ENCODE measurements at regions not wholly inside any gene's neighbourhood (a gene's known extent, or its start where the extent isn't known, plus 50 kb on each side); places are given as distances from the start of the nearest gene placed in this dataset.

DNA sequence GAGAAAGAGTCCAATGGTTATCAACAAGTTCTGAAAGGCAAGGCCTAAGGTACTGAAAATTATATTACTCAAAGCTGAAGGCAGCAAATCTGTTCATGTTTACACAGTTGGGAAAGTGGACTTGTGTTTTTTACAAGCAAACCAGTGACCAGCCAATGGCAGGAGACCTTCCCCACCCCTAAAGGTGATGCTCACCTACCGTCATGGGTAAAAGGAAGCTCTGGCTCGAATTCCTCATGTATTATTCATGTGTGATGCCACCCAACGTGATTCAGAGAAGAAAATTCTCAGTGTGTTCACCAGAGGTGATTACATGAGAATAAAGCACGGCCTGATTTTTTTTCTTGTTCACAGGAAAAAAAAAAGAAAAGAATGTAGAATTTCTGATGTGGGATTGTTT lies 1161.2 kb upstream of the SEL1L start:
- DNase-seq (ENCODE audit: low read depth in 2 of 2): no peak

DNA sequence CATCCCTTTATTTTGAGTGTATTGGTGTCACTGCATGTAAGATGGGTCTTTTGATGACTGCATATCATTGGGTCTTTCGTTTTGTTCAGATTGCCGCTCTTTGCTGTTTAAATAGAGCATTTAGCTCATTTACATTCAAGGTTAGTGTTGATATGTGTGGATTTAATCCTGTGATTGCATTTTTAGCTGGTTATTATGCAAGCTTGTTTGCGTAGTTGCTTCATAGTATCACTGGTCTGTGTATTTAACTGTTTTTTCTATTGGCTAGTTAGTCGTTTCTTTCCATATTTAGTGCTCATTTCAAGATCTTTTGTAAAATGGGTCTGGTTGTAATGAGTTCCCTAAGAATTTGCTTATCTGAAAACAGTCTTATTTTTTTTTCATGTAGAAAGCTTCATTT lies 1170.6 kb upstream of the SEL1L start:
- no peak for DNase-seq (ENCODE audit: low read depth in 2 of 2)

DNA sequence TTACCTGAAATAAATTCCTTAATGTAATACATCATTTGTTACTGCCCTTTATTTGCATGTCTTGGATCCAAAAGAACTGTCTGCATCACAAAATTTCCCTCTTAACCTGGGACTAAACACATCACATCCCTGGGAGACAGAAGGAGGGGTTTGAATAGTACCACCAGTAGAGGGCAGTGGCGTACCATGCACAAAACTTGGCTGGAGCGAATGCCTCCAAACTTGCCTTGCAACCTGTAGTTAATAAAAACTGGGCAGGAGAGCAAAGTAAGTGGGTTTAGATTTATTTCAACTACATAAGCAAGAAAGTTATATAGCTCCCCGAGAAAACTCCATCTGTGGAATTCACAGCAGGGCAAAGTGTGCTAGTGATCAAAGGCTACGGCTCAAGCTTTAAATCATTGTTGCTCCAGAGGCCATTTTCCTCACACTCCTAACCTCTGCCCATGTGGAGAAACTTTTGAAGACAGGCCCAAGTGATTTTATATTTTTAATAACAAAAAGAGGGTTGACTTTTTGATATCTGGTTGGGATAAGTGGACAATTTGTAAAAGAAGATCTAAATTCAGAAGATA lies 1176.7 kb upstream of the SEL1L start:
- peak; percentile 3 to 27 for DNase-seq (ENCODE audit: low read depth in 2 of 2)

DNA sequence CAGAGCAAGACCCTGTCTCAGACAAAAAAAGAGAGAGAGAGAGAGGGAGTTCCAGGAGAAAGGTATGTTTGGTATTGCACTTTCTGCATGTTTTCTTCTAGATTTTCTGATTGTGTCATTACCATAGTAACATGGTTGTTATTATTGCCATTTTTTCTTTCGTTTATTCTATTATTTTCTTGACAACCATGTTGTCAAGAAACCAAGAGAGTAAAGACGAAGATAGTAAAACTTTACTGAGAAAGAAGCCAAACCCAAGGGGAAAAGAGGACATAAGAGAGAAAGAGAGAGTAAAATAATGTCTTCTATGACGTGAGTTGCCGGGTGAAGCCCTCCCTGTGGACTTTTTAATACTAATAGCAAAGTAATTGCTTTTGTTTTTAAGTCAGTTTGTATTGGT lies 1186.0 kb upstream of the SEL1L start:
- DNase-seq (ENCODE audit: low read depth in 2 of 2): no peak

DNA sequence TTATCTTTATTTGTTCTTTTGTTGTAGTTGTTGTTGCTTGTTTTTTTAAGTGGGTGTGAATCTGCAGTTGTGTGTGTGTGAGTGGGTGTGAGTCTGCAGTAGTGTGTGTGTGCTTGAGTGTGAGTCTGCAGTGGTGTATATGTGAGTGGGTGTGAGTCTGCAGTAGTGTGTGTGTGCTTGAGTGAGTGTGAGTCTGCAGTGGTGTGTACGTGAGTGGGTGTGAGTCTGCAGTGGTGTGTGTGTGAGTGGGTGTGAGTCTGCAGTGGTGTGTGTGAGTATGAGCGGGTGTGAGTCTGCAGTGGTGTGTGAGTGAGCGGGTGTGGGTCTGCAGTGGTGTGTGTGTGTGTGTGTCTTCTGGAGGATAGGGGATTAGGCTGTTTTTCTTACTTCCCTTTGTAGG lies 1186.8 kb upstream of the SEL1L start:
- DNase-seq (ENCODE audit: low read depth in 2 of 2): no peak

DNA sequence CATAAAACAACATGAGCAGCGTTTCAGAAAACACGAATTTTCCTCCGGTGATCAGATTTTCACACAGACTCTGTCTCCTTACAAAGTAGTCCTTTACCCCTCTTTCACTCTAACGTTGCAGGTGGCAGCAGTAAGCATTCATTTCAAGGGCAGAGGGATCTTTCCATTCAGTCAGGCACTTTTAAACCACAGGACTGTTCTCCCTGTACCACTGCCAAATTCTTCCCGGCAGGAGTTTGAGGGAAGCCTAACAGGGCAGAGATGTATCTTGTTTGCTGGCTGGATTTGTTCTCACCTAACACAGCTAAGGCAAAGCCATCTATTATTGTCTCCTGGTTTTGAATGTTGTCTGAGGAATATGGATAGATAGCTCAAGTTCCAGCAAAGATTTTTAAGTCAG lies 1187.3 kb upstream of the SEL1L start:
- DNase-seq (ENCODE audit: low read depth in 2 of 2): no peak

DNA sequence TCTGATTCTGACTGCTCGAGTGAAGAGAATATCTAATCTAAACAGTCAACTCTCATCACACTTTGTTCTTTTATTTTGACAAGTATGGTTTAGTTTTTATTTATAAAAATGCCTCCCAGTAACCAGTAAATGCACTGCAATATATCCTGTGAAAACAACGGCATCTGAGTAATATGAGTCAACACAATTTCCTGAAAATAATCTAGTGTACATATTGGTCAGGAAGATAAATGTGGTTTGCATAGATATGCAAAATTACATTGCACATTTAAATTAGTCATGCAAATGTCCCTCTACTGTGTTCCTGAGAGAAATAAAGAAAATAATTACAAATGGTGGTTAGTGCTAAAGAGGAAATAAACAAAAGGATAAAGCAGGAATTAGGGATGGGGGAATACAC lies 1190.7 kb upstream of the SEL1L start:
- no peak for DNase-seq (ENCODE audit: low read depth in 2 of 2)

DNA sequence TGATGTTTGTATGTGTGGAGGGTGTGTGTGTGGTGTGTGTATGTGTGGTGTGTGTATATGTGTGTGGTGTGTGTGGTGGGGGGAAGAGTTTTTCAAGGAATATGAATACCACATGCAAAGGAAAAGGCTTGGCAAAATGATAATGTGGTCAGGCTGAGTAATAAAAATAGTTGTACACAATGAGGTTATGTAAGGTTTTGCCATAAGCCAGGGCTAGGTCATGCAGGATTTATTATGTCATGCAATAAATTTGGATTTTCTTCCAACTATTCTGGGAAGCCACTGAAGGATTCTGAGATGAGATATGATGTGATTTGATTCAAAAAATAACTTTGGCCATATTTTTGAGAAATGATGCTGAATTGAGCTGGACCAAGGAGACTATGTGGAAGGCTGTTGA lies 1191.6 kb upstream of the SEL1L start:
- no peak for DNase-seq (ENCODE audit: low read depth in 2 of 2)

DNA sequence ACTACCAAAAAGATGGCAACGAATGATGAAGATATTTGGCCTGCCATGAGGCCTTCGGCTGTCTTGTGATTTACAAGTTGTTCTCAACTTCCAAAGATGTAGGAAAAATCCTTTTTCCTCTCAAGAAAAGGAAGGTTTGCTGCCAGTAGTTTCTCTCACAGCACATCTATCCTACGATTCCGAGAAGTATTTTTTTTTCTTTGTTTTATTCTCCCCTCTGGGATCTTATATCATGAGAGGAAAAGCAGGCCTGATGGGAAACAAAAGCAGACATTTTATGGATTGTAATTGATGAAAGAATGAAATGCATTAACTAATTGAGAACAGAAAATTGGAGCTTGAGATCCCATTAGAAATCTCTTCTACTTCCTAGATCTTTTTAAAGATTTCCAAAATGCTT lies 1197.9 kb upstream of the SEL1L start:
- DNase-seq (ENCODE audit: low read depth in 2 of 2): no peak

DNA sequence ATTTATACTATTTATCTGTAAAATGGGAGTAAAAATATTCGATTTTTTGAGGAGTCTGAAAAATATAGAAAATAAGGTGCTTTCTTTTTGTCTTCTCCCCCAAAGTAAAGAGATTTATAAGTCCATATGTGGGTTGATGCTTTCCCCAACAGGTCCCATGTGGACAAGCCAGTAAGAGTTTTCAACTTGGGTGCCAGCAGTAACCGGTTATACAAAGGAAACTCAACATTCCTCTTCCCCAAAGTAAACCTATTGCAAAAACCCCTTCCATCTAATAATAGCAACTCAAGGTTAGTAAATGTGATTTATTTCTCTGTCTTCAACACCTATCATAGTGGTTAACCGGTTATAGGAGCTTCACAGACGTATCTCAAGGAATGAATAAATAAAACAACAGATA lies 1206.9 kb upstream of the SEL1L start:
- no peak for DNase-seq (ENCODE audit: low read depth in 2 of 2)

DNA sequence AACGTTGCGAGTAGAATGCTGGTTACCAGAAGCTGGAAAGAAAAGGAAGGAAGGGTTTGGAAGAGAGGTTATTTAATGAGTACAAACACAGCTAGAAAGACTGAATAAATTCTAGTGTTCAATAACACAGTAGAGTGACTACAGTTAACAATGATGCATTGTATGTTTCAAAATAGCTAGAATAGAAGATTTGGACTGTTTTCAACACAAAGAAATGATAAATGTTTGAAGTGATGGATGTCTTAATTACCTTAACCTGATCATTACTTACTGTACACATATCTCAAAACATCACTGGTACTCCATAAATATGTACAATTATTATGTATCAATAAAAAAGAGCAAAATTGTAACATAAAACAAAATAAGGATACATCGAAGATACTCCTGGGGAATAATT lies 1221.8 kb upstream of the SEL1L start:
- no peak for DNase-seq (ENCODE audit: low read depth in 2 of 2)

DNA sequence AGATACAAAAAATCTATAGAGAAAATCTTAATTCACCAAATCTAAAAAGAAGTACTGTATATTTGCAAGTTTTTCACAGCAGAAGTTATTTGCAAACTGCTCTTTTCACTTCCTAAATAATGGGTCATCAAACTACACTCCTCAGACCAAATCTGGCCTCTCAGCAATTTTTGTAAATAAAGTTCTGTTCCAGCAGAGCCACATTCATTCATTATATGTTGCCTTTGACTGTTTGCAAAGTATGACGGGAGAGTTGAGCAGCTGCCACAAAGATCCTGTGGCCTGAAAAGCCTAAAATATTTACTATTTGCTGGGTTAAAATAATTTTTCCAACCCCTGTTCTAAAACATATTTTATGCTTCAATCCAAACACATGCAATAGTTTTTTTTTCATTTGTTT lies 1222.3 kb upstream of the SEL1L start:
- DNase-seq (ENCODE audit: low read depth in 2 of 2): no peak

DNA sequence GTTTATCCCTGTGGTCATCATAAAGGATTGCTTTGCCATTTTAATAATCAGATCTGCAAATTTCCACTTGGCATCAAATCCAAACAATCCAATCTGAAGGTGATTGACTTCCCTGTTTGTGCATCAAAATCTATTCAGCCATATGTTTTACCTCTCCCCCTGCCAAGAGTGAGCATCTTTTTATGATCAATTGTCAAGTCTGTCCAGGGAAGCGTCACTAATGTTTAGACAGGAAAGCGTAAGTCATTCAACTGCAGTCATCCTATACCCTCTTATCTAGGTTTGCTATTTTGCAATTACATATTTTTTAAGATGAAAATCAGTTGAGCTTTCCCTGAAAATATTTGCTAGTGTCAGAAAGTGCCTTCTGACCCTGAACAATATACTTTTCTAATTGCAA lies 1224.1 kb upstream of the SEL1L start:
- no peak for DNase-seq (ENCODE audit: low read depth in 2 of 2)

DNA sequence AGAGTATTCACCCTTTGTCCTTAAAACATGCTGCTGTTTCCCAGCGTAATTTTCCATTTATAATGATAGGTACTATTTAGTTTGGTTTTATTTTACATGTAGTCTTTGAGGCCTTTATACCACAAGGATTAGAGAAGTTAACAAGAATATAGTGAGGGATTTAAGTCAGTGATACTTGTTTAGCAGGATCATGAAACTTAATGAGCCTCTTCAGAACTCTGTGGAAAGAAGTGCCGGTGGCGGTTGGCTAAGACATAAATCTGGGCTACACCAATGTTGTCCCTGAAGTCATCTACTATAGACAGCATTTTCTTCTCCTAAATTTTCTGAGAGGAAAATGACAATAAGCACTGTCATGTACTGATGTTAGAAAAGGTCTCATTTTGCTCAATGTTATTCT lies 1226.0 kb upstream of the SEL1L start:
- no peak for DNase-seq (ENCODE audit: low read depth in 2 of 2)

DNA sequence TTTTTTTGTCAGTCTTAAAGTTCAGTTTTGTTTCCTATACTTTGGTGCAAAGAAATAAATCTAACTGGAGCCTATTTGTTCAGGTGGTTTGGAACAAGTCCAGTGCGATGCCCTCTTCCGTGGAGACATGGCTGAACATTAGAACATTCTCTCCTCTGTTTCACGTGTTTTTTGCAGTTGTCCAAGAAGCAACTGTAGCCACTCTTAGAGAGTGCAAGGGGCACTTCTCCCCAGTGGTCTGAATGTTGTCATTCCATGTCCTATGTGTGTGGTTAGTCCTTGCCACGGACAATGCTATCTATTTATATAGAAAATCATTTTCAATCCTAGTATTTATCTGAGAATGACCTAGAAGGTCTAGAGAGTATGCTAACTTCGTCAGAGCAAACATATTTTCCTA lies 1232.5 kb upstream of the SEL1L start:
- DNase-seq (ENCODE audit: low read depth in 2 of 2): no peak

DNA sequence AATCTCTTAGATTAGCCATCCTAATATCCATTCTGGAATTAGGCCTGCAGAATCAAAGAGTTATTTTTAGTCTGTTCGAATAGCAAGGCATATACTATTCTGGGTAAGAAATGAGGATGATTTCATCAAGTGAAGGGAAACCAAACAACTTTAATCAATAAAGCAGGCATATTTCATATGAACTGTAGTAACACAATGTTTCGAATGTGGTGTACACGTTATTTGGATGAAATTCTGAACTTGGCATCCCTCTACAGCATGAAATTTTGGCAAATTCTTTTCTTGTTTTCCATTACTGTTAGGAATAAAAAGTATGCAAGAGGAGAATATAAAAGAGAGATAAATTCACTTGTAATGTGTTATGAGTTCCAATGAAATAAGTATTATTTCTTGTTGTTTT lies 1233.3 kb upstream of the SEL1L start:
- DNase-seq (ENCODE audit: low read depth in 2 of 2): no peak

DNA sequence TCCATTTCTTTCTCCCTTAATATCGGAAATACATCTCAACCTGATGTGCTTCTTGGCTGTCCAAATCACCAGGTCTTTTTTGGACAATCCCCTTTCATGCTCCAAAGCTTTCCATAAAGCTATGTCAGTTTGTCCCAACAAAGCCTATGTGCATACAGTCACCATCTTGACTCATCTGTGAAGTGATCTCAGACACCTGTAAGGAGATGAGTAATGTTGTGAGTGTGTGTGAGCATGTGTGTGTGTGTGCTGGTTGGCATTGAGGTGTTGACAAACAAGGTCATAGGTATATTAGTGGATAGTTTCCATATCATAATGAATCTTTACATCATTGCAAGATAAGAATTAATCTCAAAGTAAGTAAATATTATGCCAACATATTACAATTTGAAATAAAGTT lies 1243.3 kb upstream of the SEL1L start:
- DNase-seq (ENCODE audit: low read depth in 2 of 2): no peak

DNA sequence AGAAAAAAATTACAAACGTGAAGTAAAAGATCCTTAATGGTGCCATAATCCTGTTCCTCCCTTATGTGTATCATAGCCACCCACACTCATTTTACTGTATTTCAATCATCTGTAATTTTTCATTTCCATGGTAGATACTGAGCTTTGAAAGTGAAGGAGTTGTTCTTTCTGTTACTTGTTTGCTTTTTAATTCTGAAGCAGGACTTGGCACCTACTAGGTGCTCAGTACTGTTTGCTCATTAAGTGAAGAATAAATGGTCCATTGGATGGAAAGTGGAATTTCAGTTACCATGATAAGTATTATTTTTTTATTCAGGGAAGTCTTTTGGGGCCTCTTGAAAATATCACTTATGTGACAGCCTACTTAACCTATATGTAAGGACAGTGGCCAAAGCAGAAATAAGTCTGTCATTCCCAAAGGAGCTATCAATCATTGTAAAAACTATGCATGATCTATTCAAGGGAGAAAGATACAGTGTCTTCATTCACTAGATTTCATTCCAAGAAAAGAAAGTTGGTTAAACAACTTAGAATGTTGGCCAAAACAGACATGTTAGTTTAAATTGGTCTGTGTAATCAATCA lies 1244.4 kb upstream of the SEL1L start:
- DNase-seq (ENCODE audit: low read depth in 2 of 2): no peak

DNA sequence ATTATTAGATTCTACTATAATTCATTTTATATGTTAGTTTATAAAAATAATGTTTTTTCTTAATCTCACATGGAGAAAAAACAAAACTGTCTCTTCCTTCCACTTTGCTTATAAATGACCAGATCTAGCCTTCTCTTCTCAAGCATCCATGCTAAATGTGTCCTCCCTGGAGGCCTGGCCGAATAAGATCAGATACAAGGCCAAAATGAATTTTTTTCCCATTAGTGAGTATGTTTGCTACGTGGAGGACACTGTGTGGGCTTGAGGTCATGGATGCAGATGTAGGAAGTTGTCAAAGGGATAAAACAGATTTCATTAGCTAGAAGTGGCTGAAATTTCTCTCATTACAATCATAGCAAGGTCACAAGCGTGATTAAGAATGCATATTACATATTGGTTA lies 1244.9 kb upstream of the SEL1L start:
- no peak for DNase-seq (ENCODE audit: low read depth in 2 of 2)

DNA sequence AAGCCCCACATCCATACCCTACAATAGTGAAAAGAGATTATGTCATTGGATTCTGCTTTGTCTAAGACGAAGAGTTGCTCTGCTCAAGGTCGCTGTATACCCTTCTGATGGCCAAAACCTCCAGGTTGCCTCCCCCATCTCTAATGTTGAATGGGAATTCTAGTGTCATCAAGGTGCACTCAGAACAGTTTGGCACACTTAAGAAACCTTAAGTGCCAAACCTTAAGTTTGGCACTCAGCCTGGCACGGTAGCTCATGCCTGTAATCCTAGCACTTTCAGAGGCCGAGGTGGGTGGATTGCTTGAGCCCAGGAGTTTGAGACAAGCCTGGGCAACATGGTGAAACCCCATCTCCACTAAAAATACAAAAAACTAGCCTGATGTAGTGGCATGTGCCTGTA lies 1245.6 kb upstream of the SEL1L start:
- DNase-seq (ENCODE audit: low read depth in 2 of 2): no peak

DNA sequence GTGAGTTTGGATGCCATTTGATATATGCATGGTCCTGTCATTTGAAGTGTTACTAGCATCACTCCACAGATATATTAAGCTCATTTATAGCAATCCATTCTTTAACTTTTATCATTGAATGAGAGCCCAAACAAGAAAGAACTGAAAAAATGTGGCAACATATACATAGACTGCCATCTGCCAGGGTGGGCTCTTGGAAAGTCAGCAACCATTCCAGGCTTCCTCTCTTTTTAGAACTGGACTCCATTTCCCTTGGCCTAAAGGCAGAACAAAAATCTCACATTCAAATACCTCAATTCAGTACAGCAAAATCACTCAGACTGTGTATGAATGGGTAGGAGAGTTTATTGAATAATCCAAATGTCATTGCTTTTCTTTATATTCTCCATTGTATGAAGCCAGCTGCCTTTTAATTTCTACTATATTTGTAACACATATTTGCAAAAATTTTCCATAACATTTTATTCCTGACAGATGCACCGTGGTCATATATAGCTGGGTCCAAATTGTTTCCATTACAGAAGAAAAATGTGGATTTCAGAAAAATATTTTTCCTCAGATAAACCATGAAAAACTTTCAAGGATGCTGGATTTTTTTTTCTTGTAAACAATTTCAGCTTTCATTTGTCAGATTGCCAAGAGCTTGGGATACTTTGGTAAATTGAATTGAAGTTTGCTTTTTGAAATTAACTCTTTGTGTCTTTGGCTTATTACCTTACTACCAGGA lies 1252.3 kb upstream of the SEL1L start:
- DNase-seq (ENCODE audit: low read depth in 2 of 2): no peak

DNA sequence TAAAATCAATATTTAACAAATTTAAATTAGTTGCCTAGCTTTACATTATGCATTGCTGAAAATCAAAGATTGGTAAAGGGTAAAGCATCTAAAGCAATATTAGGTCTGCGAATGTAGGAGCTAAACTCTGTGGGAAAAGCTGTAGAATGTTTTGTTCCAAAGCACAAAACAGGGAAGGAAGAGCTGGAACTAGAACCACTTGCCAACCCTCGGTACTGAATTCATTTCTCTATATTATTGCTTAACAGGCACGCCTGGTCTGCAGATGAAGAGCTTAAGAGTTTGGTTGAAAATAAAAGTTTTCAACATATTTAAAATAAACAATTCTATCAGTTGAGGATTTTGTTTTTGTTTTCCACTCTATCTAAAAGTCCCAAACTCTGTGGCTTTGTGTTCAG lies 1252.8 kb upstream of the SEL1L start:
- no peak for DNase-seq (ENCODE audit: low read depth in 2 of 2)

DNA sequence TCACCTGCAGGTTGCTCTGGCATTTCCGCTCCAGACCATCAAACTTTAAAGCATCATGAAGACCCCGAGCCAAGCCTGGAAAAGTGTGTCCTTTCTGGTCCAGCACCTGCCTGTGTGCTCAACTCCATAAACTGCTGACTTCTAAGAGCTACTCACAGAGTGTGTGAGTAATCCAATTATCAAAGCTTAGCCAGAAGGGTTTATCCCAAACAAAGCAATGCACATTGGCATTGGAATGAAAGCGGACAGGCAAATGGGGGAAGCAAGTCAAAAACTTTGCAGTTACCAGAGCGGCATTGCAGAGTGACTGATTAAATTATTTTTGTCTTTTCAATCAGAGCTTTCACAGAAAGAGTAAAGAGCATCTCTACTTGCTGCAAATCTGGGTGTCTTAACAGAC lies 1262.4 kb upstream of the SEL1L start:
- no peak for DNase-seq (ENCODE audit: low read depth in 2 of 2)

DNA sequence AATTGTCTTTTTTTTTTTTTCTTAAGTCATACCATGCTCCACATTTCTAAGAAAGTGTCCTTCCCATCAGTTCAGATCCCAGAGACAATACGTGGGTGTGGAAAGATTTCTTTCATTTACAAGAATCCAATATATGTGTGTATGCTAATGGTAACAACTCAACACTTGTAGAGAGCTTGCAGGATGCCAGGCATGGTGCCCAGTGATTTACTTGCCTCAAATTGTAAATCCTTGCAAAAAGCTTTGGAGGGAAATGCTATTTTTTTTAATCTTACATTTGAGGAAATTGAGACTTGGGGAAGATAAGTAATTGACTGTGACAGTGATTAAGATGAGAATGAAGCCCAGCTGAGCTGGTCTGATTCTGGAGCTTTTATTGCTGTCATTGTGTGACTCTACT lies 1264.6 kb upstream of the SEL1L start:
- no peak for DNase-seq (ENCODE audit: low read depth in 2 of 2)

Data from stimulated activated CD8-positive, alpha-beta memory T cell treated with anti-CD3 and anti-CD28 coated beads, Interleukin-2, amount 100 ng/mL, for 48 hours (primary cell).